ENCODE measurements at regions not wholly inside any gene's neighbourhood (a gene's known extent, or its start where the extent isn't known, plus 50 kb on each side); places are given as distances from the start of the nearest gene placed in this dataset.

DNA sequence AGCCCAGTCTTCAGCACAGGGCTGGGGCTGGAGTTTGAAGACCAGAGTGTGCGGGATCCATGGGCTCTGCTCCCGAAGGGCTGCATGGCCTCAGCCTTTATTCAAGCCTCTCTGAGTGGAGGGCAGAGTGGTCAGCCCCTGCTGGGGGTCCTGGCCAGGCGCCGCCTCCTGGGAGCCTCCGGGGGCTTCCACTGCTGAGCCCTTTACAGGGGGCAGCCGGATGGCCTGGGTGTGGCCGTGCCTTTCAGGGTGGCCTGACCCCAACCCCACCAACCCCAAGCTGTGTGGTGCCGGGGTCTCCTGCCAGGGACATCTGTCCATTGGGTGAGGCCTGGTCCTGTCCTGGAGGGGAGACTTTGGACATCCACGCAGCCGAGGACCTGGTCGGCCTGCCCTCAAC lies 76.0 kb upstream of the SLCO4A1 start:
- TF ChIP-seq, protein P1, sequence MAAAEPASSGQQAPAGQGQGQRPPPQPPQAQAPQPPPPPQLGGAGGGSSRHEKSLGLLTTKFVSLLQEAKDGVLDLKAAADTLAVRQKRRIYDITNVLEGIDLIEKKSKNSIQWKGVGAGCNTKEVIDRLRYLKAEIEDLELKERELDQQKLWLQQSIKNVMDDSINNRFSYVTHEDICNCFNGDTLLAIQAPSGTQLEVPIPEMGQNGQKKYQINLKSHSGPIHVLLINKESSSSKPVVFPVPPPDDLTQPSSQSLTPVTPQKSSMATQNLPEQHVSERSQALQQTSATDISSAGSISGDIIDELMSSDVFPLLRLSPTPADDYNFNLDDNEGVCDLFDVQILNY (CRISPR knock-in tag; conservative IDR thresholded peaks at IDR 0.05), result no peak
- TF ChIP-seq GATAD2A (CRISPR knock-in tag; IDR thresholded peaks at IDR 0.05), result no peak
- TF ChIP-seq MTA1 (CRISPR knock-in tag; IDR thresholded peaks at IDR 0.05; ENCODE audit: borderline replicate concordance), result 0 out of 2 replicates have a peak, but pooled peaks have one; percentile 16
- no peak for TF ChIP-seq ZSCAN9 (CRISPR knock-in tag; IDR thresholded peaks at IDR 0.05; ENCODE audit: borderline replicate concordance)
- no peak for TF ChIP-seq ZNF792 (CRISPR knock-in tag; IDR thresholded peaks at IDR 0.05)
- no peak for TF ChIP-seq HOXA7 (CRISPR knock-in tag; IDR thresholded peaks at IDR 0.05)
- TF ChIP-seq, protein P2, sequence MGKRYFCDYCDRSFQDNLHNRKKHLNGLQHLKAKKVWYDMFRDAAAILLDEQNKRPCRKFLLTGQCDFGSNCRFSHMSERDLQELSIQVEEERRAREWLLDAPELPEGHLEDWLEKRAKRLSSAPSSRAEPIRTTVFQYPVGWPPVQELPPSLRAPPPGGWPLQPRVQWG (CRISPR knock-in tag; IDR thresholded peaks at IDR 0.05; ENCODE audit: borderline replicate concordance, low read depth), result no peak
- TF ChIP-seq PLRG1 (conservative IDR thresholded peaks at IDR 0.05), result no peak
- no TSS peak for BruUV-seq (replicated peaks)
- Histone ChIP-seq H3K9me3 (ENCODE audit: low read length) (no peaks in the 10 kb centered on the region), H3K4me1 (ENCODE audit: insufficient read depth, low read length) (no peaks in the 10 kb centered on the region), H3K36me3 (replicated peaks in 1 of 2; ENCODE audit: control insufficient read depth in 1 of 2, insufficient read depth in 2 of 2, low read length in 2 of 2) (no peaks in the 10 kb centered on the region), H3K4me3 (replicated peaks in 1 of 3; ENCODE audit: insufficient read depth in 1 of 3, low read depth in 2 of 3, low read length in 3 of 3) (no peak overlapping the region), H3K9ac (ENCODE audit: insufficient read depth, low read depth, low read length) (no peak overlapping the region), H2AFZ (ENCODE audit: low read length) (no peak overlapping the region), H3K4me2 (ENCODE audit: low read depth, low read length) (no peak overlapping the region), H3K79me2 (ENCODE audit: insufficient read depth, low read length) (no peaks in the 10 kb centered on the region), H3K27me3 (ENCODE audit: control insufficient read depth in 1 of 2, insufficient read depth in 2 of 2, low read length in 2 of 2) (peaks cover 32 to 96% of the 10 kb centered on the region in 2 experiments), H4K20me1 (ENCODE audit: insufficient read depth, low read length) (peaks cover 4% of the 10 kb centered on the region; the same call in 1 of the 2 replicates), H3K27ac (ENCODE audit: extremely low read length, insufficient read depth, low read length) (no peak overlapping the region)
- FAIRE-seq (no peak), ATAC-seq (no peak), DNase-seq (ENCODE audit: low spot score) (no peak)
- intact Hi-C loops (cut with micrococcal nuclease; ENCODE audit: unreplicated experiment), result no loop called here
- WGBS (ENCODE audit: low lambda C conversion rate), result 17% methylated on average over 6 of the region's 11 CpGs
- CTCF ChIA-PET (ENCODE audit: low intra/inter-chr PET ratio, low total read pairs), result no interaction called here
- in situ Hi-C loops (cut with HindIII; ENCODE audit: extremely low pct_ligation_motif_present, low pct_unique_long_range_greater_than_20kb), result no loop called here
- POLR2A ChIA-PET, result no interaction called here

DNA sequence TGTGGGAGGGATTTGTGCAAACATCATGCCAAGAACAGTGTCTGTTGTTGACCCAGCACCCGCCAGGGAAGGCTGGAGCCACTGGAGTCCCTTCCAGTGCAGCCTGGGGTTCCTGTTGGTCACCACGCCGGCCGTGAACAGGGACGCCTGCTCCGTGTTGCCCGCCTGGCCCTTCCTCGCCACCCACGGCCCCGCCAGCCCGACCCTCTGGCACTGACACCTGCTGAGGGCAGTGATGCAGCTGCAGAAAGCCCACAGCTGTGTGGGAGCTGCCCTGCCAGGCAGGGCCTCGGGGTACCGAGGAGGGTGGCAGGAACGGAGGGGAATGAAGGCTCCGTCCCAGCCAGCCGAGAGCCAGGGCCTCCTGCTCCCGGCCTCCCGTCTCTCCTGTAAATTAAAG lies 75.5 kb upstream of the SLCO4A1 start:
- Histone ChIP-seq H3K4me3 (replicated peaks in 1 of 3; ENCODE audit: insufficient read depth in 1 of 3, low read depth in 2 of 3, low read length in 3 of 3) (no peak overlapping the region), H3K27me3 (ENCODE audit: control insufficient read depth in 1 of 2, insufficient read depth in 2 of 2, low read length in 2 of 2) (peaks cover 32 to 91% of the 10 kb centered on the region in 2 experiments), H3K4me1 (ENCODE audit: insufficient read depth, low read length) (no peaks in the 10 kb centered on the region), H3K9me3 (ENCODE audit: low read length) (no peaks in the 10 kb centered on the region), H3K36me3 (replicated peaks in 1 of 2; ENCODE audit: control insufficient read depth in 1 of 2, insufficient read depth in 2 of 2, low read length in 2 of 2) (no peaks in the 10 kb centered on the region), H2AFZ (ENCODE audit: low read length) (no peak overlapping the region), H3K9ac (ENCODE audit: insufficient read depth, low read depth, low read length) (no peak overlapping the region), H3K79me2 (ENCODE audit: insufficient read depth, low read length) (no peaks in the 10 kb centered on the region), H4K20me1 (ENCODE audit: insufficient read depth, low read length) (peaks cover 4% of the 10 kb centered on the region; the same call in 1 of the 2 replicates), H3K27ac (ENCODE audit: extremely low read length, insufficient read depth, low read length) (no peak overlapping the region), H3K4me2 (ENCODE audit: low read depth, low read length) (no peak overlapping the region)
- intact Hi-C loops (cut with micrococcal nuclease; ENCODE audit: unreplicated experiment) (no loop called here), in situ Hi-C loops (cut with HindIII; ENCODE audit: extremely low pct_ligation_motif_present, low pct_unique_long_range_greater_than_20kb) (no loop called here)
- TF ChIP-seq, protein P3, sequence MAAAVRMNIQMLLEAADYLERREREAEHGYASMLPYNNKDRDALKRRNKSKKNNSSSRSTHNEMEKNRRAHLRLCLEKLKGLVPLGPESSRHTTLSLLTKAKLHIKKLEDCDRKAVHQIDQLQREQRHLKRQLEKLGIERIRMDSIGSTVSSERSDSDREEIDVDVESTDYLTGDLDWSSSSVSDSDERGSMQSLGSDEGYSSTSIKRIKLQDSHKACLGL (CRISPR knock-in tag; IDR thresholded peaks at IDR 0.05), result 0 out of 2 replicates have a peak, but pooled peaks have one; percentile 19
- TF ChIP-seq HOXA7 (CRISPR knock-in tag; IDR thresholded peaks at IDR 0.05) (no peak), ZNF790 (CRISPR knock-in tag; IDR thresholded peaks at IDR 0.05; ENCODE audit: borderline replicate concordance) (no peak)
- no peak for FAIRE-seq
- ChIA-PET CTCF (ENCODE audit: low intra/inter-chr PET ratio, low total read pairs) (no interaction called here), POLR2A (no interaction called here)
- no peak for ATAC-seq
- 34% methylated on average over 18 of the region's 18 CpGs for WGBS (ENCODE audit: low lambda C conversion rate)
- no peak for DNase-seq (ENCODE audit: low spot score)
- no TSS peak for BruUV-seq (replicated peaks)

Data from HepG2 (cell line).